Stimulated activated naive CD8-positive, alpha-beta T cell treated with anti-CD3 and anti-CD28 coated beads, Interleukin-15, Interleukin-2, amounts not matched to agents 100 U/mL and 50 U/mL, for 24 hours (primary cell): ENCODE measurements at regions not wholly inside any gene's neighbourhood (a gene's known extent, or its start where the extent isn't known, plus 50 kb on each side); places are given as distances from the start of the nearest gene placed in this dataset.

Source experiments
- ATAC-seq: fragments of 150-1000 bp; cut with Tn5 transposase; one replicate; pipeline ENCODE4 v1.10.0; 2021
- DNase-seq: peaks from one replicate; pipeline ENCODE4 v3.0.0; 2021

GRCh38 chr19:5216141-5216847 is 124.3 kb downstream of the PTPRS start:
- ATAC-seq = peak; percentile 33
- DNase-seq = no peak

GRCh38 chr19:5215431-5215830 is 125.2 kb downstream of the PTPRS start:
- no peak for DNase-seq

GRCh38 chr19:5214902-5215301 is 125.7 kb downstream of the PTPRS start:
- ATAC-seq = no peak
- no peak for DNase-seq

More at GRCh38 chr19:5215431-5215830, 125.2 kb downstream of the PTPRS start:
- no peak for ATAC-seq

- ATAC-seq (no peak), DNase-seq (no peak)
These were observed 126.2 kb downstream of the PTPRS start for GRCh38 chr19:5214371-5214770.

GRCh38 chr19:5213667-5214066 is 126.9 kb downstream of the PTPRS start:
- ATAC-seq (no peak), DNase-seq (no peak)

- DNase-seq (no peak), ATAC-seq (no peak)
These were observed 128.5 kb downstream of the PTPRS start for GRCh38 chr19:5212101-5212500.

- DNase-seq (no peak), ATAC-seq (no peak)
These were observed 129.3 kb downstream of the PTPRS start for GRCh38 chr19:5211217-5211822.

GRCh38 chr19:5210556-5210955 is 130.1 kb downstream of the PTPRS start:
- ATAC-seq (no peak), DNase-seq (no peak)

- DNase-seq (no peak), ATAC-seq (no peak)
These were observed 132.8 kb downstream of the PTPRS start for GRCh38 chr19:5207806-5208205.

GRCh38 chr19:5206751-5207075 is 133.9 kb downstream of the PTPRS start:
- DNase-seq (no peak), ATAC-seq (no peak)

- ATAC-seq (no peak), DNase-seq (no peak)
These were observed 134.5 kb downstream of the PTPRS start for GRCh38 chr19:5205937-5206750.

GRCh38 chr19:5205381-5205780 is 135.2 kb downstream of the PTPRS start:
- peak; percentile 29 for DNase-seq
- peak; percentile 51 for ATAC-seq

- ATAC-seq (no peak), DNase-seq (no peak)
These were observed 136.4 kb downstream of the PTPRS start for GRCh38 chr19:5204212-5204611.
